CD8-positive, alpha-beta memory T cell (primary cell): ENCODE measurements at regions not wholly inside any gene's neighbourhood (a gene's known extent, or its start where the extent isn't known, plus 50 kb on each side); places are given as distances from the start of the nearest gene placed in this dataset.
A peak's percentile ranks its signal among the peaks of the same experiment; 100 is the strongest.

Source experiments
- CTCF ChIA-PET: fragments of 350-600 bp; sonication (Branson Sonifier 250); formaldehyde crosslinking; loops from one replicate; lab custom pipeline; 2021; ENCODE audit warnings: antibody characterized with exemption; lab: Charles Lee
- POLR2A ChIA-PET: fragments of 350-600 bp; sonication (Branson Sonifier 250); formaldehyde crosslinking; loops from one replicate; lab custom pipeline; 2021; ENCODE audit warnings: antibody characterized with exemption; lab: Charles Lee
- DNase-seq, 5 donors: peaks; one replicate each; pipeline versions ENCODE4 v3.0.0 to v3.0.0-alpha.2; 2020 to 2022; ENCODE audit warnings: mixed read lengths in 1 of 5
- H3K27ac ChIP-seq: one replicate; pipeline ENCODE4 v1.7.0; 2013; ENCODE audit warnings: low read depth, mild to moderate bottlenecking, low read length, moderate library complexity
- H3K27me3 ChIP-seq: 2 replicates; pipeline ENCODE4 v1.7.0; 2013; ENCODE audit warnings: low read length, mild to moderate bottlenecking; ENCODE audit not compliant: insufficient read depth, poor library complexity, severe bottlenecking
- H3K36me3 ChIP-seq: 2 replicates; pipeline ENCODE4 v1.7.0; 2013; ENCODE audit warnings: mild to moderate bottlenecking, low read length, moderate library complexity; ENCODE audit not compliant: insufficient read depth
- H3K4me1 ChIP-seq: 2 replicates; pipeline ENCODE4 v1.7.0; 2013; ENCODE audit warnings: mild to moderate bottlenecking, low read length, moderate library complexity; ENCODE audit not compliant: insufficient read depth
- H3K4me3 ChIP-seq: 2 replicates; pipeline ENCODE4 v1.7.0; 2013; ENCODE audit warnings: mild to moderate bottlenecking, low read length
- H3K9me3 ChIP-seq: 2 replicates; pipeline ENCODE4 v1.7.0; 2013; ENCODE audit warnings: mild to moderate bottlenecking, low read length
- H3K27ac Mint-ChIP-seq, 8 donors: one replicate each; pipeline ENCODE4 v1.8.0; 2020 to 2021; ENCODE audit warnings: mixed read lengths in 8 of 8, mild to moderate bottlenecking in 6 of 8, inconsistent platforms in 3 of 8, moderate library complexity in 3 of 8
- H3K27me3 Mint-ChIP-seq, 2 donors: one replicate each; pipeline ENCODE4 v1.8.0; 2020 to 2021; ENCODE audit warnings: mixed read lengths in 2 of 2, mild to moderate bottlenecking in 1 of 2, moderate library complexity in 1 of 2
- H3K36me3 Mint-ChIP-seq, 3 donors: one replicate each; pipeline ENCODE4 v1.8.0; 2020 to 2021; ENCODE audit warnings: mixed read lengths in 3 of 3, inconsistent platforms in 1 of 3, mild to moderate bottlenecking in 1 of 3
- H3K4me1 Mint-ChIP-seq, 3 donors: one replicate each; pipeline ENCODE4 v1.8.0; 2020 to 2021; ENCODE audit warnings: mixed read lengths in 3 of 3, inconsistent platforms in 1 of 3, mild to moderate bottlenecking in 1 of 3
- H3K4me3 Mint-ChIP-seq, 7 donors: one replicate each; pipeline ENCODE4 v1.8.0; 2020 to 2021; ENCODE audit warnings: mixed read lengths in 7 of 7, mild to moderate bottlenecking in 6 of 7, moderate library complexity in 4 of 7, inconsistent platforms in 2 of 7
- H3K9me3 Mint-ChIP-seq, 5 donors: one replicate each; pipeline ENCODE4 v1.8.0; 2020 to 2022; ENCODE audit warnings: mixed read lengths in 5 of 5, mild to moderate bottlenecking in 3 of 5, moderate library complexity in 2 of 5, inconsistent platforms in 1 of 5

GRCh38 chr1:91165033-91165654 is 143.3 kb upstream of the ZNF644 start:
- Histone ChIP-seq H3K4me3 (no peak overlapping the region), H3K27me3 (no peaks in the 10 kb centered on the region), H3K4me1 (no peaks in the 10 kb centered on the region), H3K27ac (no peak overlapping the region), H3K9me3 (no peaks in the 10 kb centered on the region), H3K36me3 (no peaks in the 10 kb centered on the region)
- H3K27ac Mint-ChIP-seq, result peak overlapping the region in 2 of 8 donors; percentile 34 to 81
- DNase-seq, result peak; percentile 33 to 68 (median 51)
- no peak overlapping the region for H3K4me3 Mint-ChIP-seq
- H3K9me3 Mint-ChIP-seq, result no peaks in the 10 kb centered on the region
- peaks cover 3 to 12% (median 4%) of the 10 kb centered on the region in 3 donors for H3K4me1 Mint-ChIP-seq
- CTCF ChIA-PET, result interaction anchor here (0.6 to 4.1 kb wide), 19 partner anchors 10 to 585 kb away, joined by 3 to 20 read pairs (median 3); partner anchors contain the start of gene ZNF644
- POLR2A ChIA-PET, result no interaction called here
- H3K36me3 Mint-ChIP-seq, result no peaks in the 10 kb centered on the region
- peaks cover 0 to 1% of the 10 kb centered on the region in 2 donors for H3K27me3 Mint-ChIP-seq

- Mint-ChIP-seq H3K9me3 (no peaks in the 10 kb centered on the region), H3K4me3 (no peak overlapping the region), H3K27ac (peak overlapping the region in 1 of 8 donors; percentile 44), H3K36me3 (no peaks in the 10 kb centered on the region), H3K27me3 (no peaks in the 10 kb centered on the region), H3K4me1 (peaks cover 3 to 12% (median 4%) of the 10 kb centered on the region in 3 donors)
- H3K4me1 ChIP-seq, result no peaks in the 10 kb centered on the region
- H3K9me3 ChIP-seq, result no peaks in the 10 kb centered on the region
- H3K36me3 ChIP-seq, result no peaks in the 10 kb centered on the region
- no peak overlapping the region for H3K27ac ChIP-seq
- POLR2A ChIA-PET, result no interaction called here
- no peak for DNase-seq
- H3K4me3 ChIP-seq, result no peak overlapping the region
- no peaks in the 10 kb centered on the region for H3K27me3 ChIP-seq
- CTCF ChIA-PET, result no interaction called here
These were observed 140.8 kb upstream of the ZNF644 start for GRCh38 chr1:91162613-91163012.

GRCh38 chr1:91161749-91162148 is 139.9 kb upstream of the ZNF644 start:
- Mint-ChIP-seq H3K27me3 (peaks cover 0 to 2% of the 10 kb centered on the region in 2 donors), H3K9me3 (no peaks in the 10 kb centered on the region), H3K4me3 (no peak overlapping the region), H3K36me3 (no peaks in the 10 kb centered on the region), H3K4me1 (peaks cover 3 to 12% (median 4%) of the 10 kb centered on the region in 3 donors), H3K27ac (no peak overlapping the region)
- Histone ChIP-seq H3K4me3 (no peak overlapping the region), H3K27ac (no peak overlapping the region), H3K36me3 (no peaks in the 10 kb centered on the region), H3K4me1 (no peaks in the 10 kb centered on the region), H3K9me3 (no peaks in the 10 kb centered on the region), H3K27me3 (no peaks in the 10 kb centered on the region)
- CTCF ChIA-PET, result no interaction called here
- DNase-seq, result no peak
- POLR2A ChIA-PET, result no interaction called here

GRCh38 chr1:91161166-91161565 is 139.3 kb upstream of the ZNF644 start:
- H3K9me3 Mint-ChIP-seq, result no peaks in the 10 kb centered on the region
- no peaks in the 10 kb centered on the region for H3K4me1 ChIP-seq
- no peaks in the 10 kb centered on the region for H3K36me3 ChIP-seq
- H3K27me3 Mint-ChIP-seq, result peaks cover 0 to 2% of the 10 kb centered on the region in 2 donors
- H3K27ac ChIP-seq, result no peak overlapping the region
- no peaks in the 10 kb centered on the region for H3K27me3 ChIP-seq
- no peak overlapping the region for H3K4me3 Mint-ChIP-seq
- no peak for DNase-seq
- peaks cover 3 to 12% (median 4%) of the 10 kb centered on the region in 3 donors for H3K4me1 Mint-ChIP-seq
- H3K36me3 Mint-ChIP-seq, result no peaks in the 10 kb centered on the region
- H3K4me3 ChIP-seq, result no peak overlapping the region
- H3K27ac Mint-ChIP-seq, result no peak overlapping the region
- POLR2A ChIA-PET, result no interaction called here
- no peaks in the 10 kb centered on the region for H3K9me3 ChIP-seq
- CTCF ChIA-PET, result no interaction called here

- H3K27ac ChIP-seq, result no peak overlapping the region
- Mint-ChIP-seq H3K27ac (no peak overlapping the region), H3K4me3 (no peak overlapping the region), H3K36me3 (no peaks in the 10 kb centered on the region), H3K4me1 (peaks cover 0 to 10% (median 2%) of the 10 kb centered on the region in 3 donors), H3K9me3 (no peaks in the 10 kb centered on the region), H3K27me3 (peaks cover 0 to 2% of the 10 kb centered on the region in 2 donors)
- ChIA-PET CTCF (interaction anchor here (1.5 kb wide), 1 partner anchor 12 kb away, joined by 5 read pairs; no protein-coding TSS in a partner anchor), POLR2A (no interaction called here)
- no peak overlapping the region for H3K4me3 ChIP-seq
- H3K4me1 ChIP-seq, result no peaks in the 10 kb centered on the region
- no peaks in the 10 kb centered on the region for H3K27me3 ChIP-seq
- H3K9me3 ChIP-seq, result no peaks in the 10 kb centered on the region
- DNase-seq, result no peak
- no peaks in the 10 kb centered on the region for H3K36me3 ChIP-seq
These were observed 138.7 kb upstream of the ZNF644 start for GRCh38 chr1:91160363-91161075.

- no peak overlapping the region for H3K27ac ChIP-seq
- peaks cover 0 to 10% (median 0%) of the 10 kb centered on the region in 3 donors for H3K36me3 Mint-ChIP-seq
- CTCF ChIA-PET, result no interaction called here
- peaks cover 5 to 7% of the 10 kb centered on the region in 2 donors for H3K27me3 Mint-ChIP-seq
- no peak for DNase-seq
- no peak overlapping the region for H3K27ac Mint-ChIP-seq
- no peaks in the 10 kb centered on the region for H3K4me1 ChIP-seq
- H3K4me3 ChIP-seq, result no peak overlapping the region
- H3K4me3 Mint-ChIP-seq, result no peak overlapping the region
- no peaks in the 10 kb centered on the region for H3K9me3 Mint-ChIP-seq
- H3K4me1 Mint-ChIP-seq, result no peaks in the 10 kb centered on the region
- no peaks in the 10 kb centered on the region for H3K27me3 ChIP-seq
- no peaks in the 10 kb centered on the region for H3K36me3 ChIP-seq
- no peaks in the 10 kb centered on the region for H3K9me3 ChIP-seq
- POLR2A ChIA-PET, result no interaction called here
These were observed 131.5 kb upstream of the ZNF644 start for GRCh38 chr1:91153341-91153740.

- Histone ChIP-seq H3K4me3 (no peak overlapping the region), H3K27me3 (no peaks in the 10 kb centered on the region), H3K4me1 (no peaks in the 10 kb centered on the region), H3K36me3 (no peaks in the 10 kb centered on the region), H3K27ac (no peak overlapping the region), H3K9me3 (no peaks in the 10 kb centered on the region)
- ChIA-PET CTCF (no interaction called here), POLR2A (no interaction called here)
- H3K27ac Mint-ChIP-seq, result no peak overlapping the region
- H3K27me3 Mint-ChIP-seq, result peaks cover 4 to 15% of the 10 kb centered on the region in 2 donors
- DNase-seq, result no peak
- no peaks in the 10 kb centered on the region for H3K9me3 Mint-ChIP-seq
- no peak overlapping the region for H3K4me3 Mint-ChIP-seq
- H3K36me3 Mint-ChIP-seq, result peaks cover 0 to 10% (median 0%) of the 10 kb centered on the region in 3 donors
- H3K4me1 Mint-ChIP-seq, result no peaks in the 10 kb centered on the region
These were observed 130.5 kb upstream of the ZNF644 start for GRCh38 chr1:91152331-91152730.

- no peak overlapping the region for H3K4me3 ChIP-seq
- ChIA-PET POLR2A (no interaction called here), CTCF (no interaction called here)
- no peak for DNase-seq
- H3K4me1 ChIP-seq, result no peaks in the 10 kb centered on the region
- H3K27ac Mint-ChIP-seq, result no peak overlapping the region
- H3K27me3 ChIP-seq, result no peaks in the 10 kb centered on the region
- no peaks in the 10 kb centered on the region for H3K36me3 ChIP-seq
- peaks cover 0 to 10% (median 0%) of the 10 kb centered on the region in 3 donors for H3K36me3 Mint-ChIP-seq
- no peak overlapping the region for H3K4me3 Mint-ChIP-seq
- peaks cover 5 to 15% of the 10 kb centered on the region in 2 donors for H3K27me3 Mint-ChIP-seq
- H3K9me3 ChIP-seq, result no peaks in the 10 kb centered on the region
- no peaks in the 10 kb centered on the region for H3K9me3 Mint-ChIP-seq
- H3K4me1 Mint-ChIP-seq, result no peaks in the 10 kb centered on the region
- H3K27ac ChIP-seq, result no peak overlapping the region
These were observed 129.9 kb upstream of the ZNF644 start for GRCh38 chr1:91151702-91152101.
